ENCODE measurements at regions not wholly inside any gene's neighbourhood (a gene's known extent, or its start where the extent isn't known, plus 50 kb on each side); places are given as distances from the start of the nearest gene placed in this dataset.

DNA sequence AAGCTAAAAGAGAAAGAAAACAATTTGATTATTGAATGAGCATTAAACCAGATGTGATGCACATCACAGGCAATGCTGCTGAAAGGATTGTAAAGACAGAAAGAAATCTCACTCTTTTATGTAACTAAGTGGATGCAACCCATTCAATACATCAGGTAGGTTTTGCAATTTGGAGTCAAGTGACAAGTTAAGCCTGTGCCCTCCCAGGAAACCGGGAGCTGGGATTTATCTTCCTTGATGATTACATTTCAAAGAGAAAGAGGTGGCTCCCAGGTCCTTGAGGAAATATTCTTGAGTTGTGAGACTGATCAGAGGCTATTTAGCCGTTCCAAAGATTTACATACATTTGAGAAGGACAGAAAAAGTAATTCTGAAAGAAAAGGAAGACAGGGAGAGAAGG, 219.0 kb upstream of the PROK2 start:
- Histone ChIP-seq H3K36me3 (ENCODE audit: control insufficient read depth, insufficient read depth, low read length) (no peaks in the 10 kb centered on the region), H3K4me1 (ENCODE audit: control insufficient read depth, insufficient read depth, low read length) (peaks cover 3% of the 10 kb centered on the region), H3K9me3 (ENCODE audit: control insufficient read depth, insufficient read depth, low read length) (peaks cover 6% of the 10 kb centered on the region), H3K9ac (ENCODE audit: low read depth, low read length) (no peak overlapping the region), H3K27me3 (ENCODE audit: control insufficient read depth, insufficient read depth, low read length) (no peaks in the 10 kb centered on the region), H3K4me3 (ENCODE audit: low read depth, low read length) (no peak overlapping the region)

DNA sequence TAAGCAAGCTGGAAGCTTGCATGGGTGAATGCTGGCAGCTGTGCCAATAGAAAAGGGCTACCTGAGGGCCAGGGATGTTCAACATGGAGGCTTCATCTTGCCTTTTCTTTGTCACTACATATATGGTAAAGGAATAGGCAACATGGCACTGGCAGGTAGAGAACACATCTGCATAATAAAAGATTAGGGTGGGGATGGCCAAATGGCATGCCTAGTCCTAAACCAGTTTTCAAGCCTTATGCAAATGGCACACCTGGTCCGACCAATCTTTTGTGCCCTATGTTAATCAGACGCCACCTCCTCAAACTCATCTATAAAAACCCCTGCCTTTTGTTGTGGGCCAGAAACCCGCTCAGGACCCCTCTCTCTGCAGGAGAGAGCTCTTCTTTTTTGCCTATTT, 216.8 kb upstream of the PROK2 start:
- no peak overlapping the region for H3K9ac ChIP-seq (ENCODE audit: low read depth, low read length)
- peaks cover 3% of the 10 kb centered on the region for H3K4me1 ChIP-seq (ENCODE audit: control insufficient read depth, insufficient read depth, low read length)
- H3K9me3 ChIP-seq (ENCODE audit: control insufficient read depth, insufficient read depth, low read length), result peaks cover 3% of the 10 kb centered on the region
- H3K4me3 ChIP-seq (ENCODE audit: low read depth, low read length), result no peak overlapping the region
- H3K36me3 ChIP-seq (ENCODE audit: control insufficient read depth, insufficient read depth, low read length), result no peaks in the 10 kb centered on the region
- no peaks in the 10 kb centered on the region for H3K27me3 ChIP-seq (ENCODE audit: control insufficient read depth, insufficient read depth, low read length)

DNA sequence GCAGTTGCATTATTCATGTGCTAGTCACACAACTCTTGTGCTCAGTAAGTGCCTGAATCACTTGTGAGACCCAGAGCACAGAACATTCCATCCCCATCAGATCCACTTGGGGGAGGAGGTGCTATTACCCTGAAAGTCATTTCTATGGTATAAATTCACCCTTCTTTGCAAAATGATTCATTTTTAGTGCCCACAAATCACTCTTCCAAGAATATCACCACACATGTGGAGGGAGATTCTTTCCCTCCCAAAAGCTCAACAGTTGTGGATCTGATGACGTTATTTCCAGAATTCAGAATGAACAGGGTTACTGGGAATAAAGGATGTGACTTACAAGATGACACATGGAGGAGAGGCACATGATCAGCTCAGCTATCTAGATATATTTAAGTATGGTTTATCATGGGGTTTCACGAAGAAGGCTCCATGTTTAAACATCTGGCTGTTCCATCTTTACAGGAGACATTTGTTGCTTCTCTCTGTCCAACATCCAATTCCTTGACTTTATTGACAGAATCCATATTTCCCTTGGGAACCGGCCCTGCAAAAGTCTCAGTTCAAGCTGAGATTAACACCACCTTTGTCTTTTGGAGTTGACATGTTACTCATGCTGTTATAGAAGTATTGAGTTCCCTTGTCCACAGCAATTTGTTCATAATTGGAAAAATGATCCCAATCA, 214.2 kb upstream of the PROK2 start:
- Histone ChIP-seq H3K9me3 (ENCODE audit: control insufficient read depth, insufficient read depth, low read length) (no peaks in the 10 kb centered on the region), H3K4me3 (ENCODE audit: low read depth, low read length) (no peak overlapping the region), H3K4me1 (ENCODE audit: control insufficient read depth, insufficient read depth, low read length) (peaks cover 3% of the 10 kb centered on the region), H3K27me3 (ENCODE audit: control insufficient read depth, insufficient read depth, low read length) (no peaks in the 10 kb centered on the region), H3K9ac (ENCODE audit: low read depth, low read length) (no peak overlapping the region), H3K36me3 (ENCODE audit: control insufficient read depth, insufficient read depth, low read length) (no peaks in the 10 kb centered on the region)

DNA sequence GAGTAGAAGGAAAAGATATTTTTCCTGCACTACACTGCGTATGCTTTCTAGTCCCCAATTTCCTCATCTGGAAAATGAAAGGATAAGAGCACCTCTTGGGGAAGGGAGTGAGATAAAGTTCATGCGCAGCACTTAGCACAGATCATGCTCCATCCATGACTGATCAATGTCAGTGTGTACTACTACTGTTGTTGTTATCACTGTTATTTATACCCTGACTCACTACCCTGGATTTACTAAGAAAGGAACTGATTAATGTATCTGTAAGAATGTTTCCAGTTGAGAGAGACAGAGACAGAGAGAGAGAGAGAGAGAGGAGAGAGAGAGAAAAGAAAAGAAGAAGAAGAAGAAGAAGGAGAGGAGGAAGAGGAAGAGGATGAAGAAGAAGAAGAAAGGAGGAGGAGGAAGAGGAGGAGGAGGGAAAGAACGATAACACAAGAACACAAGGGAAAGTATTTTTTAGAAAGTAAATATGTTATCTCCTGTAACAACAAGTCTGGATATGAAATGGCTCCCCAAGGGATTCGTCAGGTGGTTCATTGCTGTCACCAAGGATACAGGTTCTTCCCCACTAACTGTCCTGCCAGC, 212.2 kb upstream of the PROK2 start:
- Histone ChIP-seq H3K4me3 (ENCODE audit: low read depth, low read length) (no peak overlapping the region), H3K36me3 (ENCODE audit: control insufficient read depth, insufficient read depth, low read length) (no peaks in the 10 kb centered on the region), H3K4me1 (ENCODE audit: control insufficient read depth, insufficient read depth, low read length) (no peaks in the 10 kb centered on the region), H3K9me3 (ENCODE audit: control insufficient read depth, insufficient read depth, low read length) (no peaks in the 10 kb centered on the region), H3K27me3 (ENCODE audit: control insufficient read depth, insufficient read depth, low read length) (no peaks in the 10 kb centered on the region), H3K9ac (ENCODE audit: low read depth, low read length) (no peak overlapping the region)

DNA sequence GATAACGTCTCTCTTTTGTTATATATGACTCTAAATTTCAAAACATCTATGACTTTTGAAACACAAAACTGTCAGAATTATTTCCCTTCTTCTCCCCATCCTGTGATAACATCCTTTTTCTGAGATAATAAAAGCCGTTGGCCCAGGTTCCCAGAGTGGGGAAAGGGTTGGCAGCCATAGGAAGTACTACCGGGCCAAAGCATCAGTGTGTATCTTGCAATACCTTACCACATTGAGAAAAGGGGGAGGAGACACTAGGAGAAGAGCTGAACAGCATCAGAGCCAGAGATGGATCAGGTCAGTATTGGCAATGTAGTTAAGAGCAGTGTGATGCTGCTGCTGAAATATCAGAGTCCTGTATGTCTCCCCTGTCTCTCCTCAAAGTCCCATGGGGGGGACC, 210.0 kb upstream of the PROK2 start:
- Histone ChIP-seq H3K4me1 (ENCODE audit: control insufficient read depth, insufficient read depth, low read length) (no peaks in the 10 kb centered on the region), H3K9ac (ENCODE audit: low read depth, low read length) (no peak overlapping the region), H3K36me3 (ENCODE audit: control insufficient read depth, insufficient read depth, low read length) (no peaks in the 10 kb centered on the region), H3K9me3 (ENCODE audit: control insufficient read depth, insufficient read depth, low read length) (no peaks in the 10 kb centered on the region), H3K27me3 (ENCODE audit: control insufficient read depth, insufficient read depth, low read length) (no peaks in the 10 kb centered on the region), H3K4me3 (ENCODE audit: low read depth, low read length) (no peak overlapping the region)

DNA sequence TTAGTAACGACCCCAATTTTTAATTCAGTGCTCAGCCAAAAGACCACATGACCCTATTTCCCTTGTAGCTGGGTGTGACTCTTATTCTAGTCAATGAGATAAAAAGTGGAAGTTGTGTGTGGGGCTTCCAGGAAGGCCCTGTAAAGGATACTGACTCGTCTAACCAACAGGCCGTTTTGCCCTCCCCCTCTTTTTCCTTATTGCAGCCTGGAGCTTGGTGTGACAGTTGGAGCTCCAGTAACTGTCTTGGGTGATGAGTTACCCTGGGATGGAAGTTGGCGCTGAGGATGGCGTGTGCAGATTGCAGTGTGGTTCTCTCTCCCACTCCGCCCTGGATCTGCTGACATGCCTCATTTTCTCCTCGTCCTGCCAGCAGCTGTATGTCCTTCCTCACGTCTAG, 209.3 kb upstream of the PROK2 start:
- no peaks in the 10 kb centered on the region for H3K9me3 ChIP-seq (ENCODE audit: control insufficient read depth, insufficient read depth, low read length)
- H3K27me3 ChIP-seq (ENCODE audit: control insufficient read depth, insufficient read depth, low read length), result no peaks in the 10 kb centered on the region
- H3K4me1 ChIP-seq (ENCODE audit: control insufficient read depth, insufficient read depth, low read length), result no peaks in the 10 kb centered on the region
- no peaks in the 10 kb centered on the region for H3K36me3 ChIP-seq (ENCODE audit: control insufficient read depth, insufficient read depth, low read length)
- no peak overlapping the region for H3K9ac ChIP-seq (ENCODE audit: low read depth, low read length)
- H3K4me3 ChIP-seq (ENCODE audit: low read depth, low read length), result no peak overlapping the region

DNA sequence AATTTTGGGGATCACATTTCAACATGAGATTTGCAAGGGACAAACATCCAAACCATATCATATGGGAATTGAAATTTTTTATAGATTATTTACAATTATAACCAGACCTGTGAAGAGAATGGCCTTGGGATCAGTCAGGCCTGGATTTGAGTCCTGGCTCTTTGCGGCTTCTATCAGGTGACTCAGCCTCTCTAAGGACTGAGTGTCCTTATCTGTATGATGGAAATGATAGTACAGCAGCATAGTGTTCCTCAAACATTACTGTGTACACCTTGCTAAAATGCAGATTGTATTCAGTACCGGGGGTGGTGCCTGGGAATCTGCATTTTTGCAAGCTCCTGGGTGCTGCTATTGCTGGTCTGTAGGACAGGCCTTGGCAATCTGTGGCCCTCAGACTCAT, 206.7 kb upstream of the PROK2 start:
- H3K9me3 ChIP-seq (ENCODE audit: control insufficient read depth, insufficient read depth, low read length), result no peaks in the 10 kb centered on the region
- H3K4me1 ChIP-seq (ENCODE audit: control insufficient read depth, insufficient read depth, low read length), result no peaks in the 10 kb centered on the region
- H3K36me3 ChIP-seq (ENCODE audit: control insufficient read depth, insufficient read depth, low read length), result no peaks in the 10 kb centered on the region
- H3K27me3 ChIP-seq (ENCODE audit: control insufficient read depth, insufficient read depth, low read length), result no peaks in the 10 kb centered on the region
- no peak overlapping the region for H3K4me3 ChIP-seq (ENCODE audit: low read depth, low read length)
- no peak overlapping the region for H3K9ac ChIP-seq (ENCODE audit: low read depth, low read length)

DNA sequence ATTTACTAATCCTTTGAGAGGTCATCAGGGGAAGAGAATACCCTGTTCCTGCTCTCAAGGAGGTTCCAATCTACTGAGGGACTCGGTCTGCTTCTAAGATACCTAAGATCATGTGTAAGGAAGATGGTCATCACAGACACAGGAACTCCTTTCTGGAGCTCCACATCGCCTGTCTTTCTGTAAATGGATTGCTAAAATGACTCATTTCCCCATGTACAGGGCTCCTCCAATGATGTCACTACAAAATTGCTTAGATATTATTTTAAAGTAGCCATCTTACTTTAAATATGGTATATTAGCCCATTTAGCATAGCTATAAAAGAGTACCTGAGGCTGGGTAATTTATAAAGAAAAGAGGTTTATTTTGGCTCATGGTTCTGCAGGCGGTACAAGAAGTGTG, 206.1 kb upstream of the PROK2 start:
- H3K27me3 ChIP-seq (ENCODE audit: control insufficient read depth, insufficient read depth, low read length), result no peaks in the 10 kb centered on the region

DNA sequence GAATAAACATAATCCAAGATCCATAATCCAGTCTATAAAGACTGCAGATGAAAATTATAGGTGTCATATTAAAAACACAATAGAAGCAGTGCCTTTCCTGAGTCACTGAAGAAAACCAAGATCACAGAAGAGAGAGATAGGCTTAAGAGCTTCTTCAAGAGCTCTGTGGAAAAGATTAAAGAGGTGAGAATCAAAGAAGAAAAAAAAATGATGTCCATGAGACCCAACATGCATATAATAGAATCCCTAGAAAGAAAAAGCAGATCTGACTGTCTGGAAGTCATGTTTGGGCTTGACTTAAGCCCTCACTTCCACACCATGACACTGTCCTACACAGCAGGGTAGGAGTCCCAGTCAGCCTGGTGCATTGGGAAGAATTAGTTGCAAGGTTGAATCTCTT, 205.6 kb upstream of the PROK2 start:
- Histone ChIP-seq H3K4me1 (ENCODE audit: control insufficient read depth, insufficient read depth, low read length) (no peaks in the 10 kb centered on the region), H3K9me3 (ENCODE audit: control insufficient read depth, insufficient read depth, low read length) (no peaks in the 10 kb centered on the region), H3K27me3 (ENCODE audit: control insufficient read depth, insufficient read depth, low read length) (no peaks in the 10 kb centered on the region), H3K4me3 (ENCODE audit: low read depth, low read length) (no peak overlapping the region), H3K36me3 (ENCODE audit: control insufficient read depth, insufficient read depth, low read length) (no peaks in the 10 kb centered on the region), H3K9ac (ENCODE audit: low read depth, low read length) (no peak overlapping the region)

More for the DNA sequence above, 206.1 kb upstream of the PROK2 start:
- no peak overlapping the region for H3K9ac ChIP-seq (ENCODE audit: low read depth, low read length)
- H3K36me3 ChIP-seq (ENCODE audit: control insufficient read depth, insufficient read depth, low read length), result no peaks in the 10 kb centered on the region
- no peak overlapping the region for H3K4me3 ChIP-seq (ENCODE audit: low read depth, low read length)
- H3K4me1 ChIP-seq (ENCODE audit: control insufficient read depth, insufficient read depth, low read length), result no peaks in the 10 kb centered on the region
- no peaks in the 10 kb centered on the region for H3K9me3 ChIP-seq (ENCODE audit: control insufficient read depth, insufficient read depth, low read length)

DNA sequence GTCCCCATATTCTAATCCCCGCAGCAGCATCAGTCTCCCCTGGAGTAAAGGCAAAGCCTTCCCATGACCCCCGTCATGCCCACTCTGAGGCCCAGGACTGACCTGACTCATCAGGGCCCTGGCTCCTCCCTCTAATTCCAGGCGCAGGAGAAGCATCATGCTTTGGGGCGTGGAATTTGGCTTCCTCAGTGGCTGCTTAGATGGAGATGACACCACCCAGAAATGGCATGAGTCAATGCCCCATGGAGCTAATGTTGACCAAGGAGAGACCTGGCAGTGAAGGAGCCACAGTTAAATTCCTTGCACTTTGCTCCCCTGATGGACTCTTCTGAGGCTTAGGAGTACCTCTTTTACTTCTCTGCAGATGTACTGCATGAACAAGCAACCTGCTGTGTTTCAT, 204.2 kb upstream of the PROK2 start:
- H3K9me3 ChIP-seq (ENCODE audit: control insufficient read depth, insufficient read depth, low read length), result no peaks in the 10 kb centered on the region
- H3K4me3 ChIP-seq (ENCODE audit: low read depth, low read length), result no peak overlapping the region
- H3K36me3 ChIP-seq (ENCODE audit: control insufficient read depth, insufficient read depth, low read length), result no peaks in the 10 kb centered on the region
- H3K4me1 ChIP-seq (ENCODE audit: control insufficient read depth, insufficient read depth, low read length), result no peaks in the 10 kb centered on the region
- H3K9ac ChIP-seq (ENCODE audit: low read depth, low read length), result no peak overlapping the region
- H3K27me3 ChIP-seq (ENCODE audit: control insufficient read depth, insufficient read depth, low read length), result no peaks in the 10 kb centered on the region

DNA sequence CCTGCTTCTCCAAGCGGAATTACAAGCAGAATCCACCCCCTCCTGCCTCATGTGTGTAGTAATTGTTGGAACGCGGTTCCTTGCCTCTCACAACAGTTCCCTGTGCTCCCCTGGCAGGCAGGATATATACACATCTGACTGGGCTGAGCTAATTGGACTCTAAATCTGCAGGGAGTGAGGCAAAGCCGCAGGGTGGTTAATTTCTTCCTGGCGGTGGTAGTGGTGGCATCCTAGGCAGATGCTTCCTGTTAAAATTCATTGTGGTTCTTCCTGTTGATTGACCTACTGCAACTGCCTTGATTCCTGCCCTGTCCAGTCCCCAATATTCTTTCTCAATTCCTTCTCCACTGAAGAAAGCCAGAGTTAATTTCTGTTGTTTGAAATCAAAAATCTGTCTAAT, 202.9 kb upstream of the PROK2 start:
- no peaks in the 10 kb centered on the region for H3K4me1 ChIP-seq (ENCODE audit: control insufficient read depth, insufficient read depth, low read length)
- no peaks in the 10 kb centered on the region for H3K9me3 ChIP-seq (ENCODE audit: control insufficient read depth, insufficient read depth, low read length)
- no peak overlapping the region for H3K4me3 ChIP-seq (ENCODE audit: low read depth, low read length)
- no peaks in the 10 kb centered on the region for H3K36me3 ChIP-seq (ENCODE audit: control insufficient read depth, insufficient read depth, low read length)
- no peak overlapping the region for H3K9ac ChIP-seq (ENCODE audit: low read depth, low read length)
- H3K27me3 ChIP-seq (ENCODE audit: control insufficient read depth, insufficient read depth, low read length), result no peaks in the 10 kb centered on the region

DNA sequence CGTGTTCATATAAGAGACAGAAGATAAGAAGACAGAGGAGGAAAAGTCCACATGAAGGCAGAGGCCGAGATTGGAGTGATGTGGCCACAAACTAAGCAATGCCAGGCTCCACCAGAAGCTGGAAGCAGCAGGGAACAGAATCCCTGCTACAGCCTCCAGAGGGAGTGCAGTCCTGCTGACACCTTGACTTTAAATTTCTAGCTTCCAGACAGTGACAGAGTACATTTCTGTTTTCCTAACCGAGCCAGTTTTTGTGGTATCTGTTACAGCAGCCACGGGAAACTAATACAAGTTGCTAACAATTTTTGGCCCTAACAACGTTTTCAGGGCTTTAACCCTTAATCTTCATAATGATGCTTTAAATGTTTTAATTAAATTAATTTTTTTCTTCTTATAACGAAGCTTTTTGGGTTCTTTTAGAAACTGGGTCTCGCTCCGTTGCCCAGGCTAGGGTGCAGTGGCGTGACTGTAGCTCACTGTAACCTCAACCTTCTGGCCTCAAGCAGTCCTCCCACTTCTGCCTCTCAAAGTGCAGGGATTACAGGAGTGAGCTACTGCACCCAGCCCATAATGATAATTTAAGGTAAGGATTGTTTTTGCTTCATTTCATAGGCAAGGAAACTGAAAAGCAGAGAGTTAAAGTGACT, 202.3 kb upstream of the PROK2 start:
- Histone ChIP-seq H3K9ac (ENCODE audit: low read depth, low read length) (no peak overlapping the region), H3K27me3 (ENCODE audit: control insufficient read depth, insufficient read depth, low read length) (no peaks in the 10 kb centered on the region), H3K4me3 (ENCODE audit: low read depth, low read length) (no peak overlapping the region), H3K9me3 (ENCODE audit: control insufficient read depth, insufficient read depth, low read length) (no peaks in the 10 kb centered on the region), H3K36me3 (ENCODE audit: control insufficient read depth, insufficient read depth, low read length) (no peaks in the 10 kb centered on the region), H3K4me1 (ENCODE audit: control insufficient read depth, insufficient read depth, low read length) (no peaks in the 10 kb centered on the region)
